ENCODE measurements at regions not wholly inside any gene's neighbourhood (a gene's known extent, or its start where the extent isn't known, plus 50 kb on each side); places are given as distances from the start of the nearest gene placed in this dataset.

DNA sequence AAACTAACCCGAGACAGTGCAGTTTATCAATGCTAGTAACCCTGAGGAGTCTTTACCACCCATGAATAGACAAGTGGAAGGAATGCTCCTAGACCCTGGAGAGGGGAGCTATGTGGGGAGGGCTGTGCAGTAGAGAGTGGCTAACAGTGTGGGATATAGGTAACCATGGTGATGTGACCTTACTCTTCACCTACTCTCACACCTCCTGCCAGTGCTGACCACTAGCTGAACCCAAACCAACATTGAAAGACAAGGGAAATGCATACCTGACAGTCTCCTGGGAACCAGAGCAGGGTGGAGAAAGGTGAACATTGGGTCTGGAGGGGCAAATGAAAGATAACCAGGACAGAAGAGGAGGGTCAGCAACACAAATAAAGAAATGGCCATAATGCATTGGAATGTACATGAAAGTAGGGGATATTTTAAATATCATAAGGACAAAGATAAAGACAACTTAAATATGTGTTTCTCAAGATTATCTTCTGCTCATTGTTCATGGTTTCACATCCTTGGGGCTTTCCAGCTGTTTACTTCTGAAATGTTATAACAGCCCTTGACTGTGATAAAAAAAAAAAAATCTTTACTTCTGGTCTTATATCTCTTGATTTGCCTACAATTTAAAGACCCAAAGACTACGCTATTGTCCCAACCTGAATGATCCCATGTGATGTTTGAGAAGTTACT is 983.3 kb upstream of the TENM4 start:
- TF ChIP-seq, protein P1, sequence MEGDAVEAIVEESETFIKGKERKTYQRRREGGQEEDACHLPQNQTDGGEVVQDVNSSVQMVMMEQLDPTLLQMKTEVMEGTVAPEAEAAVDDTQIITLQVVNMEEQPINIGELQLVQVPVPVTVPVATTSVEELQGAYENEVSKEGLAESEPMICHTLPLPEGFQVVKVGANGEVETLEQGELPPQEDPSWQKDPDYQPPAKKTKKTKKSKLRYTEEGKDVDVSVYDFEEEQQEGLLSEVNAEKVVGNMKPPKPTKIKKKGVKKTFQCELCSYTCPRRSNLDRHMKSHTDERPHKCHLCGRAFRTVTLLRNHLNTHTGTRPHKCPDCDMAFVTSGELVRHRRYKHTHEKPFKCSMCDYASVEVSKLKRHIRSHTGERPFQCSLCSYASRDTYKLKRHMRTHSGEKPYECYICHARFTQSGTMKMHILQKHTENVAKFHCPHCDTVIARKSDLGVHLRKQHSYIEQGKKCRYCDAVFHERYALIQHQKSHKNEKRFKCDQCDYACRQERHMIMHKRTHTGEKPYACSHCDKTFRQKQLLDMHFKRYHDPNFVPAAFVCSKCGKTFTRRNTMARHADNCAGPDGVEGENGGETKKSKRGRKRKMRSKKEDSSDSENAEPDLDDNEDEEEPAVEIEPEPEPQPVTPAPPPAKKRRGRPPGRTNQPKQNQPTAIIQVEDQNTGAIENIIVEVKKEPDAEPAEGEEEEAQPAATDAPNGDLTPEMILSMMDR (IDR thresholded peaks at IDR 0.05; ENCODE audit: low read length): no peak
- TF ChIP-seq EZH2 (IDR thresholded peaks at IDR 0.05; ENCODE audit: borderline replicate concordance, low read length): no peak

Measured in OCI-LY1 (cell line).